Heart left ventricle (tissue), 13 donors: ENCODE measurements at regions not wholly inside any gene's neighbourhood (a gene's known extent, or its start where the extent isn't known, plus 50 kb on each side); places are given as distances from the start of the nearest gene placed in this dataset.

ENCODE experiments used
- POLR2A ChIP-seq, 2 donors: fragments of 450-650 bp; IDR thresholded peaks; one replicate each; pipeline ENCODE4 v1.6.1; 2017; ENCODE audit warnings: antibody characterized with exemption in 2 of 2, mild to moderate bottlenecking in 2 of 2, moderate library complexity in 2 of 2
- TF ChIP-seq, protein P1 (sequence below), 12 donors: fragments of 200-600 bp; sonication (generic) in 4 of 12; IDR thresholded peaks; one replicate each; pipeline versions ENCODE4 v1.5.0 to v1.8.0; 2018 to 2022; ENCODE audit warnings: antibody characterized with exemption in 12 of 12, mild to moderate bottlenecking in 5 of 12
- donor health status: ischemic (EF 13 %, LVEDD 7.1; RV severe dilation, severe dysfunction).
- donor health status: DM: no; HTN: yes; CAD: no.
- donor health status: DM: no; HTN: no; CAD: no.
- donor health status: ischemic (EF 25% LVEDD 6.9; RV normal size, moderate dysfunction).
- donor health status: ischemic (EF 25% LVEDD 5.7; RV mildly dilated, moderate dysfunction).
- donor health status: ischemic (EF 35%, LVEDD 5.7; RV mildly dilated, moderate dysfunction).
- donor health status: nonischemic (EF 11% LVEDD 7.7; RV severe dilation, severe dysfunction).
- donor health status: DM: yes; HTN: yes; CAD: no.
- donor health status: PGD.
- donor health status: ischemic (EF 29% LVEDD 5.4; RV normal size, mild dysfunction).
- donor health status: nonischemic (EF 23%, LVEDD 6.1; RV moderate dilation, normal function).

DNA sequence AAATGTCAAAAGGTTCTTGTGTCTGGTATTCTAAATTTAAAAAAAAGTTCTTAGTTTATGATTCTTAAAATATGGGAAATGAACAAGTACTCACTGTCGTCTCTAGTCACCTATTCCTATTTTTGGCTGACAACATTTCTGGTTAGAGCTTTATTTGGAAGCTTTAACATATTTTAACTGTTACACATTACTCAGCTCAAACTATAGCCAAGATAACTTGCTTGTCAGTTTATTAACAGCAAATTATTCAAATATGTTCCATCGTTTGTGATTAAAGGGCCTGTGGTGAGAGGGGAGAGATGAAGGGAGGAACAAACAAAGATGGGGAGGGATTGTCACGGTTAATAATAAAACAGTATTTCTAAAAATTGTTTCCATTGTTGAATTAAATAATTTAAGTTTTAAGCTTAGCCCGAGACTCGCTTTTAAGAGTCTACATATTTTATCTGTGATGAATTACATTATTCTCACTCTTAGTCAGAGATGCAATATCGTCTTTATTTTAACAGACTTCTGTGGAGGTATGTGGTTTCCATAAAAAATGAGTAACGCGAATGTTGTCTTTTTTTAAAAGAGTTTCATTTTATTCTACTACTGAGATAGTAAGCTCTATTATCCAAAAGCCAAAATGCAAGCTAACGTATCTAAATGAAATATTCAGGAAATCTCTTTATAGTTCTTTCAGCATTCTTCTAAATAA lies 321.9 kb upstream of the PMFBP1 start:
- TF ChIP-seq POLR2A (IDR thresholded peaks at IDR 0.05): no peak
- TF ChIP-seq, protein P1, sequence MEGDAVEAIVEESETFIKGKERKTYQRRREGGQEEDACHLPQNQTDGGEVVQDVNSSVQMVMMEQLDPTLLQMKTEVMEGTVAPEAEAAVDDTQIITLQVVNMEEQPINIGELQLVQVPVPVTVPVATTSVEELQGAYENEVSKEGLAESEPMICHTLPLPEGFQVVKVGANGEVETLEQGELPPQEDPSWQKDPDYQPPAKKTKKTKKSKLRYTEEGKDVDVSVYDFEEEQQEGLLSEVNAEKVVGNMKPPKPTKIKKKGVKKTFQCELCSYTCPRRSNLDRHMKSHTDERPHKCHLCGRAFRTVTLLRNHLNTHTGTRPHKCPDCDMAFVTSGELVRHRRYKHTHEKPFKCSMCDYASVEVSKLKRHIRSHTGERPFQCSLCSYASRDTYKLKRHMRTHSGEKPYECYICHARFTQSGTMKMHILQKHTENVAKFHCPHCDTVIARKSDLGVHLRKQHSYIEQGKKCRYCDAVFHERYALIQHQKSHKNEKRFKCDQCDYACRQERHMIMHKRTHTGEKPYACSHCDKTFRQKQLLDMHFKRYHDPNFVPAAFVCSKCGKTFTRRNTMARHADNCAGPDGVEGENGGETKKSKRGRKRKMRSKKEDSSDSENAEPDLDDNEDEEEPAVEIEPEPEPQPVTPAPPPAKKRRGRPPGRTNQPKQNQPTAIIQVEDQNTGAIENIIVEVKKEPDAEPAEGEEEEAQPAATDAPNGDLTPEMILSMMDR (IDR thresholded peaks at IDR 0.05): no peak
